ENCODE measurements at regions not wholly inside any gene's neighbourhood (a gene's known extent, or its start where the extent isn't known, plus 50 kb on each side); places are given as distances from the start of the nearest gene placed in this dataset.
"Not testable (repeated sequence)": the region's sequence is repeated elsewhere in the genome, so short reads cannot be mapped to it uniquely, and the experiment has no call there.

DNA sequence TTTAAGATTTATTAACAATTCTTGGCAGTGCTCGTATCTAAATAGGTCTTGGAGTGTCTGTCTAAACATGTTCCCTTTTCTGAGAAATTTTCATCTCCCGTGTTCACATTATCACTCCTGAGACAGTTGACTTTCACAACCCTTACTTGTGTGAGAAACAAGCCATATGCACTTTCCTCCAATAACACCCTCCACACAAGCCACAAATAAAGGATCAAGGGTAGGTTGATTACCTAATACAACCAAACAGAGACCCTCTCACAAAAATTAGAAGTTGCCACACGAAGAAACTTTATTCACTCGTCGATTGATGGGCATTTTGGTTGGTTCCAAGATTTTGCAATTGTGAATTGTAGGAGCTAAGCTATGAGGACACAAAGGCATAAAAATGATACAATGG, 763.9 kb downstream of the TRAM1L1 start:
- no peak for DNase-seq (ENCODE audit: low spot score)

DNA sequence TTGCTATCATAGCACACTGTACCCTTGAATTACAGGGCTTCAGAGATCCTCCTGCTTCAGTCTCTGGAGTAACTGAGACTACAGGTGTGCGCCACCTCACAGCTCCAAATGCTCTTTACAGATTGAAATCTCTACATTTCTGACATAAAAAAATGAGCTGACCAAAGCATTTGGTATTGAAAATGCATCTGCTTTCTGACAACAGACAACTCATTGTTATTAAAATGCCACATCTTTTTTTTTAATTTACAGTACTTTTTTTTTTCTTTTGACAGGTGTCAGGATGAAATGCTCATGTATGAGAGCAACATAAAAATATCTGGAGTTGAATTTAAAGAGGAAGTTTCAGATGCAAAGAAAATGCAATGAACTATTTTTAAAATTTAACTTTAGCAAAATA, 764.5 kb downstream of the TRAM1L1 start:
- DNase-seq (ENCODE audit: low spot score): no peak

DNA sequence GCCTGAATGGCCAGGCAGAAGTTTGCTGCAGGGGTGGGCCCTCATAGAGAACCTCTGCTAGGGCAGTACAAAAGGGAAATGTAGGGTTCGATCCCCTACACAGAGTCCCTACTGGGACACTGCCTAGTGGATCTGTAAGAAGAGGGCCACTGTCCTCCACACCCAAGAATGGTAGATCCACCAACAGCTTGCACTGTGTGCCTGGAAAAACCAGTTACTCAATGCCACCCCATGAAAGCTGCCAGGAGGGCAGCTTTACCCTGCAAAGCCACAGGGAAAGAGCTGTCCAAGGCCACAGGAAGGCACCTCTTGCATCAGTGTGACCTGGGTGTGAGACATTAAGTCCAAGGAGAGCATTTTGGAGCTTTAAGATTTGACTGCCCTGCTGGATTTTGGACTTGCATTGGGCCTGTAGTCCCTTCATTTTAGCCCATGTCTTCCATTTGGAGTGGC, 781.6 kb downstream of the TRAM1L1 start:
- DNase-seq (ENCODE audit: low spot score): no peak

DNA sequence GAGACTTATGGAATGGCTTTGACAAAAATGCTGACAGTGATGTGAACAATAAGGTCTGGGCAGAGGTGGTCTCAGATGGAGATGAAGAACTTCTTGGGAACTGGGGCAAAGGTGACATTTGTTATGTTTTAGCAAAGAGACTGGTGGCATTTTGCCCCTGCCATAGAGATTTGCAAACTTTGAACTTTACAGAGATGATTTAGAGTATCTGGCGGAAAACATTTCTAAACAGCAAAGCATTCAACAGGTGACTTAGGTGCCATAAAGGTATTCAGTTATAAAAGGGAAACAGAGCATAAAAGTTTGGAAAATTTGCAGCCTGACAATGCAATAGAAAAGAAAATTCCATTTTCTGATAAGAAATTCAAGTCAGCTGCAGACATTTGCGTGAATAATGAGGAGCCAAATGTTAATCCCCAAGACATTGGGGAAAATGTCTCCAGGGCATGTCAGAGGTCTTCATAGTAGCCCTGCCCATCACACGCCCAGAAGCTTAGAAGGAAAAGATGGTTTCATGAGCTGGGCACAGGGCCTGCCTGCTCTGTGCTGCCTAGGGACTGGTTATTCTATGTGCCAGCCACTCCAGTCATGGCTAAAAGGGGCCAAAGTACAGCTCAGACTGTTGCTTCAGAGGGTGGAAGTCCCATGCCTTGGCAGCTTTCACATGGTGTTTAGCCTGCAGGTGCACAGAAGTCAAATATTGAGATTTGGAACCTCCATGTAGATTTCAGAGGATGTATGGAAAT, 782.2 kb downstream of the TRAM1L1 start:
- no peak for DNase-seq (ENCODE audit: low spot score)

DNA sequence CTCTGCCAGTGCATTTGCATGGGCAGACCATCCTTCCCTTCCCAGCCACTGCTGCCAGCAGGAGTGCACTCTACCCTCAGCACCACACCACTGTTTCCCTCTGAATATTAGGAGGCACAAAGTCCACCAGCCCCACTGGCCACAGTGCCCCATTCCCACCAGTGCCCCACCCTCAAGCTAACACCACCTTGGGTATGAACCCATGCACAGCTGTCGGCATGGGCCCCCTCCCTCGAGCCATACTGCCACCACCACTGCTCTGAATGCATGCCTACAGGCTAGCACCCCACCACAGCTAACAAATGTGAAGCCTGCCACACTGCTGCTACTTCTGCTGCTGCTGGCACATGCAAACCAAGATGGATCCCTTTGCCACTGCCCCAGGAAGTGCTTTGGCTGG, 810.4 kb downstream of the TRAM1L1 start:
- no peak for DNase-seq (ENCODE audit: low spot score)

DNA sequence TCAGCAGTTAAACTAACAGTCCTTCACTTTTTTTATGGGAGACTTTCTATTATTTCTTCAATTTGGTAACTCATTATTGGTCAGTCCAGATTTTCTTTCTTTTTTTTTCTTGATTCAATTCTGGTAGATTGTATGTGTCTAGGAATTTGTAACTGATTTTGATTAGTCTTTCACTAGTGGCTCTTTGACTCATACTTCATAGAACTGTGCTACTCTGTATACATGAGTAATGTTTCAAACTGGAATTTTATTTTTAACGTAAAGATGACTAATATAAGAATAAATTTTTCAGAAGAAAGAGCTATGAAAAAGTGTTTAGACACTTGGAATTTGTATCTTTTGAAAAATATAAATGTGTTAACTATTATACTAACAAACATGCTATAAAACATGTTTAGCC, 813.0 kb downstream of the TRAM1L1 start:
- DNase-seq (ENCODE audit: low spot score): no peak

DNA sequence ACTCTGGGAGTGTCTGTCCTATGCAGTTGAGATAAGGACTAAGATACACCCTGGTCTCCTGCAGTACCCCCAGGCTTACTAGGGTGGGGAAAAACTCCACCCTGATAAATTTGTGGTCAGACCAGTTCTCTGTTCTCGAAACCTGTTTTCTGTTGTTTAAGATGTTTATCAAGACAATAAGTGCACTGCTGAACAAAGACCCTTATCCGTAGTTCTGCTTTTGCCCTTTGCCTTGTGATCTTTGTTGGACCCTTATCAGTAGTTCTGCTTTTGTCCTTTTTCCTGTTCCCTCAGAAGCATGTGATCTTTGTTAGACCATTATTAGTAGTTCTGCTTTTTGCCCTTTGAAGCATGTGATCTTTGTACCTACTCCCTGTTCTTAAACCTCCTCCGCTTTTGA, 824.4 kb downstream of the TRAM1L1 start:
- DNase-seq (ENCODE audit: low spot score): not testable (repeated sequence)

DNA sequence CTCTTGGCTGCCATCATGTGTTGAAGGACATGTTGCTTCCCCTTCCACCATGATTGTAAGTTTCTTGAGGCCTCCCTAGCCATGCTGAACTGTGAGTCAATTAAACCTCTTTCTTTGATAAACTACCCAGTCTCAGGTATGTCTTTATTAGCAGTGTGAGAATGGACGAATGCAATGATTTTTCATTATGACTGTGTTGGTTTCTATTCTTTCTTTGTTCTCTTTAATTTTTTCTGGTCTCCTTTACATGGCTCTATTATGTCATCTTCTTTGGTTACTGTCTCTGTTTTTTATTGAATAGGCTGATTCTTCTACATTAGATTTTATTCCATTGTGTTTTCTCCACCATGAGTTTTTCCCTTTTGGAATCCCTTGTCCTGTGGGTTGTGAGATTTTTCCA, 840.6 kb downstream of the TRAM1L1 start:
- no peak for DNase-seq (ENCODE audit: low spot score)

DNA sequence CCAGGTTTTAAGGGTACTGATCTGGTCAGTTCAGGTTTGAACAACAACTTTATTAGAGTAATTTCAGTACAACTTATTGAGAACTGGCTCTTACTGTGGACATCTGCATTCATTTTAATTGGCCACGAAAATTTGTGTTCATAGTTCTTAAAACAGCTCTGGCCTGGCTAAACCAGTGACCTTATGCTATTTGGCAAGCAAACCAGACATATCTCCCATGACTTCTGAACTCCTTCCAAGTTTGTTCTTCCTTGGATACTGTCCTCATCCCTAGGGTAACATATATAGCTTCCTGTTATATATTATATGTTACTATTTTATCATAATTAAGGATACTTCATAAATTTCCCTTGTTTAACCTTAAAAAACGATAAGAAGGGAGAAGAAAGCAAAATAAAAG, 841.9 kb downstream of the TRAM1L1 start:
- no peak for DNase-seq (ENCODE audit: low spot score)

DNA sequence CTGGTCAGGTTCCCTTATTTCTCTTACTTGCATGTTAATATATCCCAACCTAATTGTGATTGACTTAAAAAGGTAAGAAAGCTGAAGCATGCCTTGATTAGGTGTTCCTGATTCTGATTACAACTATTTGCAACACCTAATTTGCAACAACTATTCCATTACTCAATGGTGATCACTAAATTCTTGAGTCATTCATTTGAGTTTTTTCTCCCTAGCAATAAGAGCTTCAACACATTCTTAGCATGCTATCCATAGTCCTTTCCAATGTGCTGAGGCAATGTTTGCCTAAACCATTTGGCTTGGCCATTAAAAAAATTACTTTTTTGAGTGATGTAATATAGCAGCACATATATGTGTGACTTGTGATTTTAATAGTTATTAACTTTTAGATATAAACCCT, 851.4 kb downstream of the TRAM1L1 start:
- no peak for DNase-seq (ENCODE audit: low spot score)

DNA sequence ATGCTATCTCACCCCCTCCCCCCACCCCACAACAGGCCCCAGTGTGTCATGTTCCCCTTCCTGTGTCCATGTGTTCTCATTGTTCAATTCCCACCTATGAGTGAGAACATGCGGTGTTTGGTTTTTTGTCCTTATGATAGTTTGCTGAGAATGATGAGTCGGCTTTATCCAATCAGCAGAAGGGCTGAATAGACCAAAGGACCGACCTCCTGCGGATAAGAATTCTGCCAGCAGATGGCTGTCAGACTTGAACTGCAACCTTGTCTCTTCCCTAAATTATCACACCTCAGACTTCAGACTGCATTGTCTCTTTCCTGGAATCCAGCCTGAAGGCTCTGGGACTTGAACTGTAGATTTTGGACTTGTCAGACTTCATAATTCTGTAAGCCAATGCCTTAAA, 853.4 kb downstream of the TRAM1L1 start:
- not testable (repeated sequence) for DNase-seq (ENCODE audit: low spot score)

DNA sequence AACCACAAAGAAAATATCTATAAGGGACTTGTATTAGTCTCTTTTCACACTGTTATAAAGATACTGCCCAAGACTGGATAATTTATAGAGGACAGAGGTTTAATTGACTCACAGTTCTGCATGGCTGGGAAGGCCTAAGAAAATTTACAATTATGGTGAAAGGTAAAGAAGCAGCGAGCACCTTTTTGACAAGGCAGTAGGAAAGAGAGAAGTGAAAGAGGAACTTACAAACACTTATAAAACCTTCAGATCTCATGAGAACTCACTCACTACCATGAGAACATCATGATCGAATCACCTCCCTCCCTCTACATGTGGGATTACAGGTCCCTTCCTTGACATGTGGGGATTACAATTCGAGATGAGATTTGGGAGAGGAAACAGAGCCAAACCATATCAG, 856.0 kb downstream of the TRAM1L1 start:
- no peak for DNase-seq (ENCODE audit: low spot score)

DNA sequence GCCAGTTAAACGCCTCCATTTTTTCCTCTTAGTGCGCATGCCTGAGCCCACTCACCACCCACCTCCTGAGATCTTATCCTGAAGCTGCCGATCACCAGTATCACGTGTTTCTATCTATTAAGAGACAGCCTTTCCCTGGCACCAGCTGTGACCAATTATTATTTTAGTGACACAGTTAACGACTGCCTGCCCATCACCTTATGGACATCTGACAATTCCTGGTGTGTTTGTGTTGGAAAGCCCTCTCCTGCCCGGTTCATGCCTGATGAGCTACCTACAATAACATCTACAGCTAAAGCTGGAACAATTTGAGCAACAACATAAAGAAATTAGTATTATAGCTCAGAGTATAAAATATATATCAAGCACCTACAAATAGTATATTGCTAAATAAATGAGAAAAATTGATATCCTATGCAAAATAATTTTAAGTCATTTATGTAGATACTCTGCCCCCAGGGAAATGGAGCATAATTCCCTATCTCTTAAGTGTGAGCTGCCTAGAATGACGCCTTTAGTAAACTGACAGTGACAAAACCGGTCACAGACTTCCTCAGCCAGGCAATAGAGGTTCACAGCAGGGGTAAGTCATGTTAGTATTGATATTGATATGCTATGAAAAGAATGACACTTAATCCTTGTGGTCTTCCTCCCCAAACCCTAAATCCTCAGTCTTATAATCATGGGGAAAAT, 862.2 kb downstream of the TRAM1L1 start:
- DNase-seq (ENCODE audit: low spot score): no peak

DNA sequence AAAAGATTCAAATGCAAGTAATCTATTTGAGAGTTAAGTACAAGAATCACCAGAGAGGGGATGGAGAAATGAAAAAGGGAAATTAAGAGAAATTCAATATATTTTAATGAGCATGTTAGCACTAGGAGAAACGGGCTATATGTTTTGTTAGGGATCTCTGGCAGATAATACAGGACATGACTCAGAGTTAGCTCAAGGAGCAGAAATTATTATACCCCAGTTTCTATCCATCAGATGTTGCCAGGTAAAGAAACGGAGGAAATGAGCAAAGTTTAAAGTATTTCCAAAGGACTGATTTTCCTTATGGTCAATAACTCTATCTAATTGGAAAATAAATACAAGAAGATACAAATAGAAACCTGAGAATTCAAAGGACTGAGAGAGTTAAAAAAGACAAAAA, 867.6 kb downstream of the TRAM1L1 start:
- no peak for DNase-seq (ENCODE audit: low spot score)

DNA sequence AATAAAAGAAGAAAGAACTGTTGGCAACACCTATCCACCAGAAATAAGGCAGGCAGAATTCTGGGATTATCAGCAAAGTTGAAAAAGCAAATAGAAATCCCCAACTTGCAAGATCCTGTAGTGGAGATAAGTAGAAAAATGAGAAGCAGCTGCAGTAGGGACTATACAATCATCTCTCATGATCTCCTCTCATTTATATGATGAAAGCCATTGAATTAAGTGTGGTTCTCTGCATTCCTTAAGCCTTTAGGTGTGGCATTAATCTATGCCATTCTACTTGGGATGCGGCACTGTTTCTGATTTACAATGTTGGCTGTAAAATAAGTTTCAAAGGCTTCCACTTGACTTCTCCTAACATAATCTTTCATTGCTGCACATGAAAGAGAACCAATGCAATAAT, 869.8 kb downstream of the TRAM1L1 start:
- no peak for DNase-seq (ENCODE audit: low spot score)

DNA sequence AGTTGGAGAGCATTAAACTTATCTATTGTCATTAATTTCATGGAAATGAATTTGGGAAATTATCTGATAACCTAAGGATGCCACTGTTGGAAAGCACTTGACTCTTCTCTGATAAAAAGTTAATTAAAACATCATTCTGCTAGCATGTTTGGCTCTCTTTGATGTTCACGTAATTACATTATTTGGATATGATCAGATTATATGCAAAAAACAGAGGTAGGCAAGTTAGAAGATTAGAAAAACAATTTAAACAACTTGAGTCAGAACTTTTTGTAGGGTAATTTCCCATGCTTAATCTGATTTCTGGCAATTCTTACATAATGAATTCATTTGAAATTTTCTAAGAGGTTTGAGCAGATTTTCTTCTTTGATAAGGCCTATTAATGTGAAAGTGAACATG, 882.9 kb downstream of the TRAM1L1 start:
- DNase-seq (ENCODE audit: low spot score): no peak

DNA sequence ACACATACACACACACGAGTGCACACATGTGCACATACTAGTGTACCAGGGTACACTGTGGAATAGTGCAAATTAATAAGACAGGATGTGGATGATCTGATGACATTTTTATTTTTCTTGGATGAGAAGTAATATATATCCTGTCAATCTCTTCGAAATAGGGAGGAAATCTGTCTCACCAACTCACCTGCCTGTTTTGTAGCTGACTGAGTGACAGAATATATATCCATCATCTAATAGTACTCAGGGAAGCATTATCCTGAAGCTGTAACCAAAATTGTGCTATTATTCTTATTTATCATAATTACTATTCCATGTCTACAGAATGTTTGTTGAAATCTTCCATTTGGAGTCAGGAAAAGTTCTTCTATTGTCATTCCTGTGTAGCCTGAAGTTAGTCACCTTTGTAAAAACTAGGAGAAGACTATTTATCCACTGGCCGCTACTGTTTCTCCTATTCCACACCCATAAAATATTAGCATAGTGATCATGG, 888.0 kb downstream of the TRAM1L1 start:
- no peak for DNase-seq (ENCODE audit: low spot score)

DNA sequence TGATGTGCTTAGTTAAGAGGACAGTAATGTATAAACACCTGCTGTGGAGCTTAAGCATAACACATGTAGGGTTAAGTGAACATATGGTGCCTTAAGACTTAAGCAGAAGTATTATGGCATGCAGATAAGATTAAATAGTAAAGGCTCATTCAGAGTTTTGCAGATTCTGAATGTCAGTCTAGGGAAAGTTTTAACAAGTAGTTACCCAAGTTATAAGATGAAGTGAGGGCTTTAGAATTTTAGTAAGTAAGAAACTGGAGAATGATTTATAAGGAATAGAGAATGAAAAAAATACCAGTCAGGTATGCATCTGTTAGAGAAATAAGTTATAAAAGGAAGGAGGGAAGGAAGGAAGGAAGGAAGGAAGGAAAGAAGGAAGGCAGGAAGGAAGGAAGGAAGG, 902.1 kb downstream of the TRAM1L1 start:
- DNase-seq (ENCODE audit: low spot score): no peak

DNA sequence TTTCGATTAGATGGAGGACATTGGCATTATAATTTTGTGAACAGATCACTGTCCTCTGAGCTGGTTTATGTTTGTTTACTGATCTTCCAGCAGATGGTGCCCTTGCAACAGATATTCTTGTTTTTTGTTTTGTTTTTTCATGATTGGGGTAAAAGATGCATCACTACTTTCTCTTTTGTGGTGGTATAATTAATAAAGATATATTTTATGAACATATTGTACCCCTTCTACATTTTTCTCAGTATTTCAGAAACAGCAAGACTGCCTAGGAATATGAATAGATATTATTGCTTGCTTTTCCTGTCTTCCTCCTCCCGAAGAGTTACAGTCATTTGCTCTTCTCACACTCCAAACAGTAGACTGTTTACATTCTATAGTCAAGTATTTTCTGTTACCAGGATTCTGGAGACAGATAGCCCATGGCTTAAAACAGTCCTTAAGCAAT, 905.2 kb downstream of the TRAM1L1 start:
- DNase-seq (ENCODE audit: low spot score): no peak

DNA sequence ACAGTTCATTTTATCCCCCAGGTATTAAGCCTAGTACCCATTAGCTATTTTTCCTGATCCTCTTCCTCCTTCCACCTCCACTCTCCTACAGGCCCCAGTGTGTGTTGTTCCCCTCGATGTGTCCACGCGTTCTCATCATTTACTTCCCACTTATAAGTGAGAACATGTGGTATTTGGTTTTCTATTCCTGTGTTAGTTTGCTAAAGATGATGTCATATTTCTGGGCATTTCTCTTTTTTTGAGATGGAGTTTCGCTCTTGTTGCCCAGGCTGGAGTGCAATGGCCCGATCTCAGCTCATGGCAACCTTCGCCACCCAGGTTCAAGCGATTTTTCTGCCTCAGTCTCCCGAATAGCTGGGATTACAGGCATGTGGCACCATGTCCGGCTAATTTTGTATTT, 934.0 kb downstream of the TRAM1L1 start:
- not testable (repeated sequence) for DNase-seq (ENCODE audit: low spot score)

DNA sequence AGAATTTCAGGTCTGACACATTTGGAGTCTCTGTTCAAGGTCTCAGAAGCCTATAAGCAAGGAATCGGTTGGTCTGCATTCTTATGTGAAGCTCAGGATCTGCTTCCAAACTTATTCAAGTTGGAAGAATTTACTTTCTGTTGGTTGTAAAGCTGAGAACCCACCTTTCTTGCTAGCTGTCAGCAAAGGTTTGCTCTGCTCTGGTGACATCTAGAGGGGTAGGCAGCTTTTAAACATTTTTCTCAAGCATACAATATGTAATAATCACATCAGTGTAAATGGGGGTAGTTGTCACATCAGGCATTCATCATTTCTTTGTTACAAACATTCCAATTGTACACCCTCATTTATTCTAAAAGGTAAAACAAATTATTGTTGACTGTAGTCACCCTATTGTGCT, 935.2 kb downstream of the TRAM1L1 start:
- DNase-seq (ENCODE audit: low spot score): no peak

DNA sequence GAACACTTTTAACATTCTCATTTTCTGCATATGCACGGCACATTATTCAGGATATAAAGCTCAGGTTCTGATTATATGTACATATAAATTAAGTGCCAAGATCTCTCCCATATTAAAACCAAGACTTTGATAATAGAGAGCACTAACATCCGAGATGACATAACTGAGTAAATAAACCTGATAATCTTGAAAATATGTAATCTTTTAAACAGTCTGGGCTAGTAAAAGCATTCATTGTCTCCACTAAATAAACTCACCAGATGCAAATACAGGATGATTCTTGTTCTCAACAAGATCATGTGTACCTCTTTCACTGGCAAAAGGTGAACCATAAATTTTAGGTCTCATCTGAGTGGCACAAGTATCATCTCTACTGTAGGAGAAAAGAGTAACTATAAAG, 942.2 kb downstream of the TRAM1L1 start:
- DNase-seq (ENCODE audit: low spot score): no peak

DNA sequence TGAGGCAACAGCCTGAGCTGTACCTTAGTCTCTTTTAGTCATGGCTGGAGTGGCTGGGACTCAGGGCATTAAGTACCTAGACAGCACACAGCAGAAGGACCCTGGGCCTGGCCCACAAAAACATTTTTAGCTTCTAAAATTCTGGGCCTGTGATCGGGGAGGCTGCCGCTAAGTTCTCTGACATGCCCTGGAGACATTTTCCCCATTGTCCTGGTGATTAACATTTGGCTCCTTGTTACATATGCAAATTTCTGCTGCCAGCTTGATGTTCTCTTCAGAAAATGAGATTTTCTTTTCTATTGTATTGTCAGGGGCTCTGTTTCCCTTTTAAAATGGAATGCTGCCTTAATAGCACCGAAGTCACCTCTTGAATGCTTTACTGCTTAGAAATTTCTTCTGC, 952.4 kb downstream of the TRAM1L1 start:
- no peak for DNase-seq (ENCODE audit: low spot score)

DNA sequence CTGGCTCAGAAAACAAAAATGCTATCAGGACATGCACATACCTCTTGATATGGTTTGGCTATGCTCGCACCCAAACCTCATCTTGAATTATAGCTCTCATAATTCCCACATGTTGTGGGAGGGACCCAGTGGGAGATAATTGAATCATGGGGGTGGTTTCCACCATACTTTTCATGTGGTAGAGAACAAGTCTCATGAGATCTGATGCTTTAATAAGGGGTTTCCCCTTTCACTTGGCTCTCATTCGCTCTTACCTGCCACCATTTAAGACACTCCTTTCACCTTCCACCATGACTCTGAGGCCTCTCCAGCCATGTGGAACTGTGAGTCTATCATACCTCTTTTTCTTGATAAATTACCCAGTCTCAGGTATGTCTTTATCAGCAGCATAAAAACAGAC, 958.6 kb downstream of the TRAM1L1 start:
- no peak for DNase-seq (ENCODE audit: low spot score)

Data from activated CD4-positive, alpha-beta T cell treated with anti-CD3 and anti-CD28 coated beads, Interleukin-2, Interleukin-4, amounts not matched to agents 100 ng/mL and 50 ng/mL, durations not matched to agents 16 hours and 8 hours (primary cell).